Sigmoid colon (tissue), 6 donors: ENCODE measurements at regions not wholly inside any gene's neighbourhood (a gene's known extent, or its start where the extent isn't known, plus 50 kb on each side); places are given as distances from the start of the nearest gene placed in this dataset.

Experiments
- DNase-seq: peaks from one replicate; pipeline ENCODE4 v3.0.0-alpha.2; 2019
- H3K27ac ChIP-seq, 4 donors: fragments of 200-600 bp; sonication (generic); one replicate each; pipeline ENCODE4 v1.5.1; 2016 to 2019; ENCODE audit warnings: mild to moderate bottlenecking in 1 of 4
- H3K27me3 ChIP-seq, 3 donors: fragments of 200-600 bp; sonication (generic); one replicate each; pipeline ENCODE4 v1.5.1; 2019; ENCODE audit warnings: mild to moderate bottlenecking in 1 of 3
- H3K36me3 ChIP-seq, 4 donors: fragments of 200-600 bp; sonication (generic); one replicate each; pipeline ENCODE4 v1.5.1; 2016 to 2019
- H3K4me1 ChIP-seq, 4 donors: fragments of 200-600 bp; sonication (generic); one replicate each; pipeline ENCODE4 v1.5.1; 2017 to 2019
- H3K4me3 ChIP-seq, 4 donors: fragments of 200-600 bp; sonication (generic); one replicate each; pipeline ENCODE4 v1.5.1; 2017 to 2019; ENCODE audit warnings: mild to moderate bottlenecking in 2 of 4, moderate library complexity in 1 of 4
- H3K9me3 ChIP-seq, 4 donors: fragments of 200-600 bp in 3 of 4; sonication (generic) in 3 of 4; one replicate each; pipeline versions ENCODE4 v1.5.1 to v1.6.1; 2013 to 2019
- EP300 ChIP-seq, 4 donors: sonication (generic); formaldehyde crosslinking; IDR thresholded peaks; one replicate each; pipeline ENCODE4 v1.6.1; 2017; ENCODE audit warnings: antibody characterized with exemption in 4 of 4
- POLR2A ChIP-seq, 2 donors: fragments of 450-650 bp; IDR thresholded peaks; one replicate each; pipeline ENCODE4 v1.6.1; 2016; ENCODE audit warnings: antibody characterized with exemption in 2 of 2, mild to moderate bottlenecking in 2 of 2, moderate library complexity in 2 of 2
- POLR2AphosphoS5 ChIP-seq, 4 donors: sonication (generic); formaldehyde crosslinking; IDR thresholded peaks; one replicate each; pipeline ENCODE4 v1.6.1; 2017; ENCODE audit warnings: antibody characterized with exemption in 4 of 4
- WGBS, 2 donors: extraction: QIAGEN DNeasy Blood & Tissue Kit; methylation state at CpG; one replicate each; pipeline ENCODE4 v1.1.7; 2013; 5-methylcytosine and 5-hydroxymethylcytosine counted together
- intact Hi-C: fragments of 100-400 bp; cut with DNase I; formaldehyde crosslinking; loops from one replicate; pipeline ENCODE4 v1.15.1; 2023
- TF ChIP-seq, protein P1 (sequence below), 4 experiments: fragments of 450-650 bp in 3 of 4; fragments of 200-600 bp in 1 of 4; IDR thresholded peaks; one replicate each; pipeline ENCODE4 v1.5.1; 2016 to 2019; ENCODE audit warnings: antibody characterized with exemption in 4 of 4, mild to moderate bottlenecking in 3 of 4, moderate library complexity in 2 of 4
- donor health status: healthy with polysubstance abuse.
- donor health status: healthy.

DNA sequence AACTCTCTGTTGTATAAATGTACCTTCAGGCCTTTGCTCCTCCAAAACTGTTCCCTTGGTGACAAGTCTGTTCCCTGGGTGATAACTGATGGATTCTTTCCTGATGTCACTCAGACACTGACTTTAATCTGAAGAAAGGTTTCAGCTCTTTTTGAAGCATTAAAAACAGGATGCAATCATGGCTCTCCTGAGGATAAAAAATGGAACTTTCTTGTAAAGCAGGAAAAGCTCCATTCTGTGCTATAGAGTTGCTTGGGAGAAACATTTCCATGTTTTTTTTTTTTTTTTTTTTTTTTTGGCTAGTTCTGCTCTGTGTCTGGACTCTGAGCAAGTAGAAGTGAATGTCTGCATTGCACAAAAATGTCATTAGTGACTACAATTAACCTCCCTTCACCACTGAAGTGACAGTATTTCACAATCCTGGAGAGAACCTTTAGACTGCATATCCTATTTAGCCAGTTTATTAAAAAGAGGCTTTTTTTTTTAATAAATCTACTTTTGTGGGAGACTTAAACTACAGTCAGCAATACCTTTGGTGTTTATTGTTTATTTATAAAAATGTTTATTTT, 101.7 kb upstream of the PRMT6 start:
- intact Hi-C loops, result no loop called here
- Histone ChIP-seq H3K4me1 (peaks cover 0 to 4% (median 0%) of the 10 kb centered on the region in 4 donors), H3K4me3 (no peak overlapping the region), H3K27me3 (no peaks in the 10 kb centered on the region), H3K9me3 (no peaks in the 10 kb centered on the region), H3K36me3 (no peaks in the 10 kb centered on the region), H3K27ac (no peak overlapping the region)
- TF ChIP-seq EP300 (IDR thresholded peaks at IDR 0.05) (no peak), POLR2A (IDR thresholded peaks at IDR 0.05) (no peak), POLR2AphosphoS5 (IDR thresholded peaks at IDR 0.05) (no peak)
- TF ChIP-seq, protein P1, sequence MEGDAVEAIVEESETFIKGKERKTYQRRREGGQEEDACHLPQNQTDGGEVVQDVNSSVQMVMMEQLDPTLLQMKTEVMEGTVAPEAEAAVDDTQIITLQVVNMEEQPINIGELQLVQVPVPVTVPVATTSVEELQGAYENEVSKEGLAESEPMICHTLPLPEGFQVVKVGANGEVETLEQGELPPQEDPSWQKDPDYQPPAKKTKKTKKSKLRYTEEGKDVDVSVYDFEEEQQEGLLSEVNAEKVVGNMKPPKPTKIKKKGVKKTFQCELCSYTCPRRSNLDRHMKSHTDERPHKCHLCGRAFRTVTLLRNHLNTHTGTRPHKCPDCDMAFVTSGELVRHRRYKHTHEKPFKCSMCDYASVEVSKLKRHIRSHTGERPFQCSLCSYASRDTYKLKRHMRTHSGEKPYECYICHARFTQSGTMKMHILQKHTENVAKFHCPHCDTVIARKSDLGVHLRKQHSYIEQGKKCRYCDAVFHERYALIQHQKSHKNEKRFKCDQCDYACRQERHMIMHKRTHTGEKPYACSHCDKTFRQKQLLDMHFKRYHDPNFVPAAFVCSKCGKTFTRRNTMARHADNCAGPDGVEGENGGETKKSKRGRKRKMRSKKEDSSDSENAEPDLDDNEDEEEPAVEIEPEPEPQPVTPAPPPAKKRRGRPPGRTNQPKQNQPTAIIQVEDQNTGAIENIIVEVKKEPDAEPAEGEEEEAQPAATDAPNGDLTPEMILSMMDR (IDR thresholded peaks at IDR 0.05), result no peak
- no peak for DNase-seq

DNA sequence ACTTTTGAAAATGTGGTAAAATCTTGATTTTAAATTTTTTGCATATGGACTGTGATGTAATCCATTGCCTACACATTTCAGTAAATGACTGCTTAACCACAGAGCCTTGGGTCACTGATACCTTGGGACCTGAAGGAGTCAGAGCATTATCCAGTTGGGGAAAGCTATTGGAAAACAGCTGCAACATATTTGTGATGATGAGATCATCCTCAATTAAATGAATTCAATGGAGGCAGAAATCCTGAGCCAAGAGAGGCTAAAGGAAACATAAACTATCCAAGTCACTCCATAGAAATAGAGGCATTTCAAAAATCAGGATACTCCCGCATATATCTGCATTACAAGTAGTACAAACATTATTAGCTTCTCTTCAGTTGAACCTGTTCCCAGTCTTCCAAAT, 99.8 kb upstream of the PRMT6 start:
- TF ChIP-seq, protein P1 (IDR thresholded peaks at IDR 0.05), result no peak
- TF ChIP-seq POLR2AphosphoS5 (IDR thresholded peaks at IDR 0.05) (no peak), EP300 (IDR thresholded peaks at IDR 0.05) (no peak), POLR2A (IDR thresholded peaks at IDR 0.05) (no peak)
- WGBS, 2 donors, result 76 to 95% methylated on average over 1 of the region's 1 CpG
- peaks cover 0 to 4% (median 0%) of the 10 kb centered on the region in 4 donors for H3K4me1 ChIP-seq

DNA sequence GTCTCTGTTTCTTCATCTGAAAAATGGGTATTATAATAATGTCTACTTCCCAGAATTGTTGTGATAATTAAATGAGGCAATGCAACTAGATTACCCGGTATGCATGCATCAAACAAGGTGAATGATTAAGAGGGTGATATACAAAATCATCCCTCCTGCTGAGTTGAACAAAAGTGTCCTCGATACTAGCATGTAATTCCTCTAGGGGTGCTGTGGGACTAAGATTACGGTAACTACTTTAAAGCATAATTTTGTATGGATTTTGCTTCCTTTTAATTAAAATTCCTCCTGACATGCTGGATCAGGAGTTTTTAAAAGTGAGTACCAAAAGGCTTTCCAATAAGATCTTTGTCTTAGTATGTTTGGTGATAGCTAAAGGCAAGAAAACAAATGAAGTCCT, 98.7 kb upstream of the PRMT6 start:
- no peaks in the 10 kb centered on the region for H3K27me3 ChIP-seq
- intact Hi-C loops, result no loop called here
- no peak overlapping the region for H3K27ac ChIP-seq
- no peak for DNase-seq
- TF ChIP-seq POLR2AphosphoS5 (IDR thresholded peaks at IDR 0.05) (no peak), POLR2A (IDR thresholded peaks at IDR 0.05) (no peak), EP300 (IDR thresholded peaks at IDR 0.05) (no peak)
- TF ChIP-seq, protein P1 (IDR thresholded peaks at IDR 0.05), result no peak
- peaks cover 0 to 4% (median 0%) of the 10 kb centered on the region in 4 donors for H3K4me1 ChIP-seq
- WGBS, 2 donors, result 84 to 85% methylated on average over 3 of the region's 3 CpGs
- H3K9me3 ChIP-seq, result no peaks in the 10 kb centered on the region
- H3K4me3 ChIP-seq, result no peak overlapping the region
- H3K36me3 ChIP-seq, result no peaks in the 10 kb centered on the region

More for the DNA sequence above, 99.8 kb upstream of the PRMT6 start:
- H3K27ac ChIP-seq, result no peak overlapping the region
- H3K9me3 ChIP-seq, result no peaks in the 10 kb centered on the region
- intact Hi-C loops, result no loop called here
- H3K27me3 ChIP-seq, result no peaks in the 10 kb centered on the region
- H3K36me3 ChIP-seq, result no peaks in the 10 kb centered on the region
- no peak overlapping the region for H3K4me3 ChIP-seq
- DNase-seq, result no peak

DNA sequence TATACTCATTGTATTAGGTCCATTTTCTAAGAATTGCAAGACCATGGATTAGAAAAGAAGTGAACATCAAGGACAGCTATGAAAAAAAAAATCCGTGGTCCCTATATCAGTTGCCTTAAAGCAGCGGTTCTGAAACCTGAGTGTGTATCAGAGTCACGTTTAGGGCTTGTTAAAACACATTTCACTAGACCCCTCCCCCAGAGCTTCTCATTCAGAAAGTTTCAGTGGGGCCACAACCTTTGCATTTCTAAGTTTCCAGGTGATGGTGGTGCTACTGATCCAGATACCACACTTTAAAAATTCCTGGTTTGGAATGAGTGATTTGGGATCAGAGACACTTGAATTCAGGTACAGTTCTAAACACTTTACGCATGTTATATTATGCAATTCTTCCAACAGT, 96.1 kb upstream of the PRMT6 start:
- H3K4me1 ChIP-seq, result peaks cover 0 to 4% (median 0%) of the 10 kb centered on the region in 4 donors
- DNase-seq, result no peak
- TF ChIP-seq POLR2A (IDR thresholded peaks at IDR 0.05) (no peak), POLR2AphosphoS5 (IDR thresholded peaks at IDR 0.05) (no peak), EP300 (IDR thresholded peaks at IDR 0.05) (no peak)
- TF ChIP-seq, protein P1 (IDR thresholded peaks at IDR 0.05), result no peak
- H3K27ac ChIP-seq, result no peak overlapping the region
- WGBS, 2 donors, result 74 to 81% methylated on average over 4 of the region's 4 CpGs
- no peaks in the 10 kb centered on the region for H3K36me3 ChIP-seq
- H3K9me3 ChIP-seq, result no peaks in the 10 kb centered on the region
- intact Hi-C loops, result no loop called here
- no peaks in the 10 kb centered on the region for H3K27me3 ChIP-seq
- H3K4me3 ChIP-seq, result no peak overlapping the region

DNA sequence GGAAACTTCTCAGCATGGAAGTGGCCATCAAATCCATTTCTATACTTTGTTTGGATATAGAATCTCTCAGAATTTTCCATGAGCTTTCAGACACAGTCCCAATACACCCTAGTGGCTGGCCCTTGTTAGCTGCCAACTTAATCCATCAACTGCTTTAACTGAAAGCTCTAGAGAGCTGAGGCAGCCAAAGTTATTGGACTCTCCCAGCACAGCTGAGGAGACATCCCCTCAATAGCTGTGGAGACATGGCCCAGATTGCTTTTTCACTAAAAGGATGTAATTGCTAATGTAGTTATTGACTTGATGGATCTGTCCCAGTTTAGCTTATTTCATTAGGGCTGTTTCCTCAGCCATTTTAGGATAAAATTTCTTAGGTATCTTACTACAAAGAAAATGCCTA, 94.8 kb upstream of the PRMT6 start:
- Histone ChIP-seq H3K4me1 (no peaks in the 10 kb centered on the region), H3K9me3 (no peaks in the 10 kb centered on the region), H3K4me3 (no peak overlapping the region), H3K27ac (no peak overlapping the region), H3K36me3 (no peaks in the 10 kb centered on the region), H3K27me3 (no peaks in the 10 kb centered on the region)
- DNase-seq, result no peak
- TF ChIP-seq POLR2A (IDR thresholded peaks at IDR 0.05), result no peak
- TF ChIP-seq, protein P1 (IDR thresholded peaks at IDR 0.05), result no peak
- TF ChIP-seq EP300 (IDR thresholded peaks at IDR 0.05), result no peak
- no peak for TF ChIP-seq POLR2AphosphoS5 (IDR thresholded peaks at IDR 0.05)
- intact Hi-C loops, result no loop called here
